Keratinocyte (primary cell): ENCODE measurements at regions not wholly inside any gene's neighbourhood (a gene's known extent, or its start where the extent isn't known, plus 50 kb on each side); places are given as distances from the start of the nearest gene placed in this dataset.

Source experiments
- DNase-seq: peaks from one replicate; pipeline ENCODE4 v3.0.0-alpha.2; 2011; ENCODE audit warnings: low read depth, missing footprints, low spot score
- FAIRE-seq: peaks from 2 replicates; lab custom pipeline; 2011; peaks lifted over from hg19 to GRCh38; lab: Jason Lieb, UNC
- H2AFZ ChIP-seq: 2 replicates; pipeline ENCODE4 v1.6.0; 2012; ENCODE audit warnings: low read length, control low read depth, inconsistent platforms; ENCODE audit not compliant: control insufficient read depth
- H3K27ac ChIP-seq: 2 replicates; pipeline ENCODE4 v1.5.1; 2011; ENCODE audit warnings: low read length; ENCODE audit not compliant: control insufficient read depth, insufficient read depth
- H3K27me3 ChIP-seq: 3 replicates; pipeline ENCODE4 v1.6.0; 2011; ENCODE audit warnings: low read length; ENCODE audit not compliant: control insufficient read depth, insufficient read depth; ENCODE audit errors: extremely low read depth
- H3K36me3 ChIP-seq, 2 experiments: 2 replicates in 1 of 2; 3 replicates in 1 of 2; pipeline ENCODE4 v1.5.1; 2011; ENCODE audit warnings: low read length in 2 of 2, mild to moderate bottlenecking in 1 of 2; ENCODE audit not compliant: control insufficient read depth in 2 of 2, insufficient read depth in 2 of 2; ENCODE audit errors: extremely low read depth in 1 of 2
- H3K4me1 ChIP-seq: 3 replicates; pipeline ENCODE4 v1.5.1; 2011; ENCODE audit warnings: low read length; ENCODE audit not compliant: control insufficient read depth, insufficient read depth; ENCODE audit errors: extremely low read depth
- H3K4me2 ChIP-seq: 3 replicates; pipeline ENCODE4 v1.6.0; 2011; ENCODE audit warnings: low read depth, low read length; ENCODE audit not compliant: control insufficient read depth, insufficient read depth; ENCODE audit errors: extremely low read depth
- H3K4me3 ChIP-seq, 3 experiments: fragments of 200-600 bp in 1 of 3; sonication (generic) in 1 of 3; 2 replicates in 2 of 3; 3 replicates in 1 of 3; pipeline ENCODE4 v1.5.1; 2011 to 2016; ENCODE audit warnings: low read length in 3 of 3, mild to moderate bottlenecking in 3 of 3, control low read depth in 2 of 3, inconsistent platforms in 1 of 3, low read depth in 1 of 3, mixed read lengths in 1 of 3, mixed run types in 1 of 3, moderate library complexity in 1 of 3; ENCODE audit not compliant: control insufficient read depth in 2 of 3, insufficient read depth in 2 of 3; ENCODE audit errors: extremely low read depth in 1 of 3
- H3K79me2 ChIP-seq: 2 replicates; pipeline ENCODE4 v1.6.0; 2012; ENCODE audit warnings: low read length; ENCODE audit not compliant: control insufficient read depth, insufficient read depth
- H3K9ac ChIP-seq: 3 replicates; pipeline ENCODE4 v1.6.0; 2011; ENCODE audit warnings: low read length; ENCODE audit not compliant: control insufficient read depth, insufficient read depth; ENCODE audit errors: extremely low read depth
- H3K9me1 ChIP-seq: 3 replicates; pipeline ENCODE4 v1.6.0; 2011; ENCODE audit warnings: low read length; ENCODE audit not compliant: control insufficient read depth, insufficient read depth; ENCODE audit errors: extremely low read depth
- H3K9me3 ChIP-seq: 2 replicates; pipeline ENCODE4 v1.5.1; 2012; ENCODE audit warnings: low read depth, low read length; ENCODE audit not compliant: control insufficient read depth
- H4K20me1 ChIP-seq: 3 replicates; pipeline ENCODE4 v1.6.0; 2011; ENCODE audit warnings: low read length; ENCODE audit not compliant: control insufficient read depth, insufficient read depth; ENCODE audit errors: extremely low read depth
- CTCF ChIP-seq, 3 experiments: IDR thresholded peaks in 1 of 3; conservative IDR thresholded peaks in 1 of 3; optimal IDR thresholded peaks in 1 of 3; 2 replicates in 2 of 3; 3 replicates in 1 of 3; pipeline versions ENCODE3 to v1.5.1; 2011; ENCODE audit warnings: low read length in 3 of 3, mild to moderate bottlenecking in 3 of 3, moderate library complexity in 2 of 3, control low read depth in 1 of 3, inconsistent platforms in 1 of 3; ENCODE audit not compliant: insufficient read depth in 2 of 3; ENCODE audit errors: extremely low read depth in 1 of 3
- EZH2 ChIP-seq: IDR thresholded peaks from one replicate; pipeline ENCODE4 v1.6.1; 2012; ENCODE audit warnings: inconsistent platforms, mild to moderate bottlenecking, low read length, moderate library complexity
- dilution Hi-C: fragments of 300-500 bp; cut with MboI; formaldehyde crosslinking; loops from one replicate; pipeline ENCODE4 v1.7.0; 2020; ENCODE audit warnings: low sequenced_read_pairs; ENCODE audit not compliant: extremely low pct_ligation_motif_present

DNA sequence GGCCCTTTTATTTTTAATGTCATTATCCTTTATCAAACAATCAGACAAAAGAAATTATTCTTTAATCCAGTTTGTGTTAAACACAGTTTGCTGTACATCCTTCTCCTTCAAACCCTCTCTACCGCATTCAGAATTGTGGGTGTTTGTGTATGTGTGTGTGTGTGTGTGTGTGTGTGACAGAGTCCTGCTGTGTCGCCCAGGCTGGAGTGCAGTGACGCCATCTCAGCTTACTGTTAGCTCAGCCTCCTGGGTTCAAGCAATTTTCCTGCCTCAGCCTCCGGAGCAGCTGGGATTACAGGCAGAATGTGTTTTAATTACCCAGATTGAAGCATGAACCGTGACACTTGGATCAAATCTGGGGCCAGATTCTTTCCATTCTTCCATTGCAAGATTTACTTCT lies 723.7 kb downstream of the DCDC2C start:
- no peaks in the 10 kb centered on the region for H3K27me3 ChIP-seq
- H2AFZ ChIP-seq = no peak overlapping the region
- H3K4me3 ChIP-seq = no peak overlapping the region
- dilution Hi-C loops = no loop called here
- H4K20me1 ChIP-seq = no peaks in the 10 kb centered on the region
- FAIRE-seq (no peak), DNase-seq (no peak)
- H3K9ac ChIP-seq = no peak overlapping the region
- no peaks in the 10 kb centered on the region for H3K36me3 ChIP-seq
- no peaks in the 10 kb centered on the region for H3K4me1 ChIP-seq
- H3K27ac ChIP-seq = no peak overlapping the region
- H3K4me2 ChIP-seq = no peak overlapping the region
- TF ChIP-seq EZH2 (no peak), CTCF (optimal IDR thresholded peaks at IDR 0.05 in 1 of 3, IDR thresholded peaks at IDR 0.05 in 1 of 3, conservative IDR thresholded peaks at IDR 0.05 in 1 of 3; ENCODE audit: extremely low read depth in 1 of 3, insufficient read depth in 2 of 3, low read length in 3 of 3) (no peak)
- H3K79me2 ChIP-seq = no peaks in the 10 kb centered on the region
- peaks cover 6% of the 10 kb centered on the region for H3K9me3 ChIP-seq
- H3K9me1 ChIP-seq = no peaks in the 10 kb centered on the region

DNA sequence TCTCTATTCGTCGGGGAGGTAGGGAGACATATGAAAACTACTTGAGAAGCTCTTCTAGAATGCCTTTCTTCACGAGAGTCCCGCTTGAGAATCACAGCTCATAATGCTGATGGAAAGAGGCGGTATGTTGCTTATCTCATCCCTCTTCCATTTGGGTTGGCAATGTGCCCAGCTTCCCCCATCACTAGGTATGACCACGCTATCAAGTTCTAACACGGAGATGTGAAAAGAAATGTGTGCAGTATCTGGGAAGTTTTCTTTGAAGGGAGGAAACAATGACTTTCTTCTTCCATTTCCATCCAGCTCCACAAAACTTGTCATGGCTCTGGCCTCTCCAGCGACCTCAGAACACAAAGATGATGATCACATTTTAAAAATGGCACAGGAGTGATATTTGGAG lies 742.4 kb downstream of the DCDC2C start:
- Histone ChIP-seq H2AFZ (no peak overlapping the region), H3K27ac (no peak overlapping the region), H3K36me3 (no peaks in the 10 kb centered on the region), H3K27me3 (no peaks in the 10 kb centered on the region), H3K9me1 (no peaks in the 10 kb centered on the region), H4K20me1 (no peaks in the 10 kb centered on the region), H3K4me3 (no peak overlapping the region), H3K4me2 (no peak overlapping the region), H3K9ac (no peak overlapping the region), H3K79me2 (no peaks in the 10 kb centered on the region), H3K4me1 (no peaks in the 10 kb centered on the region), H3K9me3 (peaks cover 2% of the 10 kb centered on the region)
- dilution Hi-C loops = no loop called here
- no peak for DNase-seq
- TF ChIP-seq EZH2 (no peak), CTCF (optimal IDR thresholded peaks at IDR 0.05 in 1 of 3, IDR thresholded peaks at IDR 0.05 in 1 of 3, conservative IDR thresholded peaks at IDR 0.05 in 1 of 3; ENCODE audit: extremely low read depth in 1 of 3, insufficient read depth in 2 of 3, low read length in 3 of 3) (no peak)
- no peak for FAIRE-seq
